ENCODE measurements at regions not wholly inside any gene's neighbourhood (a gene's known extent, or its start where the extent isn't known, plus 50 kb on each side); places are given as distances from the start of the nearest gene placed in this dataset.

DNA sequence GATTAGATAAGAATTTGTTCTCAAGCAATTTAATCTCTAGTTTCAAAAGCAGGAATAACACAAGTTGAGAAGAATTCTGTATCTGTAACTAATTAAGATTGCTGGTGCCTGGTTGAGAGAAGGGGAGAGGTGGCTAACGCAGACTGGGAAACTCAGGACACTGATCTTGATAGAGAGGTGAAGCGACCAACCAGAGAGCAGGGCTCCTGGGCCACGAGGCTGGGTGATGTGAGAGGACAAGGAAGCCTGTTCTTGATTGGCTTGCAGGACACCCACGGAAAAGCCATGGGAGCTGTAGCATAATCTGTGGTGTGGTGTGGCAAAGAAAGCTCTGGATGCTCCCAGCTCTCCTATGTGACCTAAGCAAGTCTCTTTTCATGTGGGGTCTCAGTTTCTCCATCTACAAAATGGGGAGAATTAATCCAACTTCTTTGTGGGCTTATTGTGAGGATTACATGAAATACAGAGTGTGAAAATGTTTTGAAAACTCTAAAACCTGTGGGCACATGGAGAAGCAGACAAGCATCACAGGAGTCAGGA, 594.1 kb upstream of the BRINP1 start:
- TF ChIP-seq, protein P1, sequence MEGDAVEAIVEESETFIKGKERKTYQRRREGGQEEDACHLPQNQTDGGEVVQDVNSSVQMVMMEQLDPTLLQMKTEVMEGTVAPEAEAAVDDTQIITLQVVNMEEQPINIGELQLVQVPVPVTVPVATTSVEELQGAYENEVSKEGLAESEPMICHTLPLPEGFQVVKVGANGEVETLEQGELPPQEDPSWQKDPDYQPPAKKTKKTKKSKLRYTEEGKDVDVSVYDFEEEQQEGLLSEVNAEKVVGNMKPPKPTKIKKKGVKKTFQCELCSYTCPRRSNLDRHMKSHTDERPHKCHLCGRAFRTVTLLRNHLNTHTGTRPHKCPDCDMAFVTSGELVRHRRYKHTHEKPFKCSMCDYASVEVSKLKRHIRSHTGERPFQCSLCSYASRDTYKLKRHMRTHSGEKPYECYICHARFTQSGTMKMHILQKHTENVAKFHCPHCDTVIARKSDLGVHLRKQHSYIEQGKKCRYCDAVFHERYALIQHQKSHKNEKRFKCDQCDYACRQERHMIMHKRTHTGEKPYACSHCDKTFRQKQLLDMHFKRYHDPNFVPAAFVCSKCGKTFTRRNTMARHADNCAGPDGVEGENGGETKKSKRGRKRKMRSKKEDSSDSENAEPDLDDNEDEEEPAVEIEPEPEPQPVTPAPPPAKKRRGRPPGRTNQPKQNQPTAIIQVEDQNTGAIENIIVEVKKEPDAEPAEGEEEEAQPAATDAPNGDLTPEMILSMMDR (IDR thresholded peaks at IDR 0.05; ENCODE audit: low read length): no peak
- no peak for TF ChIP-seq EZH2 (IDR thresholded peaks at IDR 0.05; ENCODE audit: borderline replicate concordance, low read length)

Data from OCI-LY1 (cell line).